ENCODE measurements at regions not wholly inside any gene's neighbourhood (a gene's known extent, or its start where the extent isn't known, plus 50 kb on each side); places are given as distances from the start of the nearest gene placed in this dataset.

DNA sequence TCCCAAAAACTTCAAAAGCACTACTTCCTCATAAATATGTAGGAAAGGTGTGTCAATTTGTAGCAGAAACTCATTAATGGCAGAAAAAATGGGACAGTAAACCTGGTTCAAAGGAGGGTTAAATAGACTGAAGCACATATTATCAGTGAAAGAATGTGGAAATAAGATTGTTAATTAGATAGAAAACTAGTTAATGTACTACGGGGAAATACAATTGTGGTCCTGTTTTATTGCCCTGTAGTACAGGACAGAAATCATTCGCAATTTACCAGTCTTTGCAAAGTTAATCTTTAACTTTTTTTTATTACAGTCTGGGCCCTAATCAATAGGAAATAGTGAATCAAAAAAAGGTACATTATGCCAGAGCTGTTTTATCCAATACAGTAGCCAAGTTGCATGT, 82.0 kb upstream of the PAK5 start:
- POLR2A ChIA-PET: no interaction called here

More for the DNA sequence above, 82.0 kb upstream of the PAK5 start:
- TF ChIP-seq FOS (IDR thresholded peaks at IDR 0.05; ENCODE audit: borderline replicate concordance, insufficient read depth, low read length) (no peak), GATA2 (IDR thresholded peaks at IDR 0.05; ENCODE audit: insufficient read depth, insufficient read length, low read depth, low read length) (no peak), POLR2A (IDR thresholded peaks at IDR 0.05; ENCODE audit: low read depth, low read length) (no peak), POLR2AphosphoS5 (IDR thresholded peaks at IDR 0.05; ENCODE audit: insufficient read depth, low read depth, low read length) (no peak), JUN (IDR thresholded peaks at IDR 0.05; ENCODE audit: borderline replicate concordance, insufficient read depth, insufficient read length, low read depth) (no peak), EZH2 (IDR thresholded peaks at IDR 0.05; ENCODE audit: borderline replicate concordance, low read depth, low read length, severe bottlenecking) (no peak), MYC (IDR thresholded peaks at IDR 0.05; ENCODE audit: low read depth, low read length) (no peak)
- TF ChIP-seq, protein P1, sequence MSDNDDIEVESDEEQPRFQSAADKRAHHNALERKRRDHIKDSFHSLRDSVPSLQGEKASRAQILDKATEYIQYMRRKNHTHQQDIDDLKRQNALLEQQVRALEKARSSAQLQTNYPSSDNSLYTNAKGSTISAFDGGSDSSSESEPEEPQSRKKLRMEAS (IDR thresholded peaks at IDR 0.05; ENCODE audit: insufficient read depth, insufficient read length): no peak
- TF ChIP-seq, protein P2, sequence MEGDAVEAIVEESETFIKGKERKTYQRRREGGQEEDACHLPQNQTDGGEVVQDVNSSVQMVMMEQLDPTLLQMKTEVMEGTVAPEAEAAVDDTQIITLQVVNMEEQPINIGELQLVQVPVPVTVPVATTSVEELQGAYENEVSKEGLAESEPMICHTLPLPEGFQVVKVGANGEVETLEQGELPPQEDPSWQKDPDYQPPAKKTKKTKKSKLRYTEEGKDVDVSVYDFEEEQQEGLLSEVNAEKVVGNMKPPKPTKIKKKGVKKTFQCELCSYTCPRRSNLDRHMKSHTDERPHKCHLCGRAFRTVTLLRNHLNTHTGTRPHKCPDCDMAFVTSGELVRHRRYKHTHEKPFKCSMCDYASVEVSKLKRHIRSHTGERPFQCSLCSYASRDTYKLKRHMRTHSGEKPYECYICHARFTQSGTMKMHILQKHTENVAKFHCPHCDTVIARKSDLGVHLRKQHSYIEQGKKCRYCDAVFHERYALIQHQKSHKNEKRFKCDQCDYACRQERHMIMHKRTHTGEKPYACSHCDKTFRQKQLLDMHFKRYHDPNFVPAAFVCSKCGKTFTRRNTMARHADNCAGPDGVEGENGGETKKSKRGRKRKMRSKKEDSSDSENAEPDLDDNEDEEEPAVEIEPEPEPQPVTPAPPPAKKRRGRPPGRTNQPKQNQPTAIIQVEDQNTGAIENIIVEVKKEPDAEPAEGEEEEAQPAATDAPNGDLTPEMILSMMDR (IDR thresholded peaks at IDR 0.05; ENCODE audit: extremely low read depth in 1 of 2, insufficient read depth in 1 of 2, low read depth in 1 of 2, low read length in 2 of 2): no peak
- no peaks in the 10 kb centered on the region for H4K20me1 ChIP-seq (replicated peaks; ENCODE audit: control insufficient read depth, extremely low read depth, insufficient read depth, low read length)
- H3K9me3 ChIP-seq (replicated peaks; ENCODE audit: control insufficient read depth, insufficient read depth, low read length): no peaks in the 10 kb centered on the region
- no peaks in the 10 kb centered on the region for H3K79me2 ChIP-seq (ENCODE audit: control insufficient read depth, insufficient read depth, low read length)
- DNase-seq (ENCODE audit: low read depth, low spot score) (no peak), FAIRE-seq (no peak)
- H3K36me3 ChIP-seq (ENCODE audit: control insufficient read depth in 2 of 2, extremely low read depth in 1 of 2, insufficient read depth in 2 of 2, low read length in 2 of 2): no peaks in the 10 kb centered on the region
- H3K27ac ChIP-seq (ENCODE audit: insufficient read depth, low read depth, low read length): no peak overlapping the region
- no peak overlapping the region for H2AFZ ChIP-seq (ENCODE audit: low read depth, low read length)
- H3K4me2 ChIP-seq (ENCODE audit: insufficient read depth, low read length): no peak overlapping the region
- no TSS peak for BruUV-seq (replicated peaks)
- intact Hi-C loops (cut with micrococcal nuclease): no loop called here
- H3K4me3 ChIP-seq (replicated peaks in 1 of 3; ENCODE audit: insufficient read depth in 1 of 3, low read depth in 1 of 3, low read length in 3 of 3): no peak overlapping the region
- CTCF ChIA-PET: interaction anchor here (0.6 to 1.6 kb wide), 2 partner anchors 18 to 513 kb away, joined by 3 to 5 read pairs; no protein-coding TSS in a partner anchor
- H3K9me1 ChIP-seq (replicated peaks; ENCODE audit: control insufficient read depth, extremely low read depth, insufficient read depth, low read length): no peaks in the 10 kb centered on the region
- dilution Hi-C loops (cut with MboI; ENCODE audit: extremely low pct_ligation_motif_present, low sequenced_read_pairs): no loop called here
- peaks cover 2 to 3% of the 10 kb centered on the region in 2 experiments for H3K27me3 ChIP-seq (ENCODE audit: control insufficient read depth in 2 of 2, insufficient read depth in 2 of 2, low read length in 2 of 2)
- no peak overlapping the region for H3K9ac ChIP-seq (replicated peaks; ENCODE audit: extremely low read depth, insufficient read depth, low read length)
- H3K4me1 ChIP-seq (ENCODE audit: control insufficient read depth, extremely low read depth, insufficient read depth, low read length): no peaks in the 10 kb centered on the region

Data from endothelial cell of umbilical vein (primary cell).